HG03045 (cell line): ENCODE measurements at regions not wholly inside any gene's neighbourhood (a gene's known extent, or its start where the extent isn't known, plus 50 kb on each side); places are given as distances from the start of the nearest gene placed in this dataset.
"Not testable (repeated sequence)": the region's sequence is repeated elsewhere in the genome, so short reads cannot be mapped to it uniquely, and the experiment has no call there.

Experiments
- ATAC-seq: cut with Tn5 transposase; IDR thresholded peaks from one replicate; pipeline ENCODE4 v1.9.1; 2021; ENCODE audit warnings: mild to moderate bottlenecking, moderate library complexity; ENCODE audit not compliant: unreplicated experiment

DNA sequence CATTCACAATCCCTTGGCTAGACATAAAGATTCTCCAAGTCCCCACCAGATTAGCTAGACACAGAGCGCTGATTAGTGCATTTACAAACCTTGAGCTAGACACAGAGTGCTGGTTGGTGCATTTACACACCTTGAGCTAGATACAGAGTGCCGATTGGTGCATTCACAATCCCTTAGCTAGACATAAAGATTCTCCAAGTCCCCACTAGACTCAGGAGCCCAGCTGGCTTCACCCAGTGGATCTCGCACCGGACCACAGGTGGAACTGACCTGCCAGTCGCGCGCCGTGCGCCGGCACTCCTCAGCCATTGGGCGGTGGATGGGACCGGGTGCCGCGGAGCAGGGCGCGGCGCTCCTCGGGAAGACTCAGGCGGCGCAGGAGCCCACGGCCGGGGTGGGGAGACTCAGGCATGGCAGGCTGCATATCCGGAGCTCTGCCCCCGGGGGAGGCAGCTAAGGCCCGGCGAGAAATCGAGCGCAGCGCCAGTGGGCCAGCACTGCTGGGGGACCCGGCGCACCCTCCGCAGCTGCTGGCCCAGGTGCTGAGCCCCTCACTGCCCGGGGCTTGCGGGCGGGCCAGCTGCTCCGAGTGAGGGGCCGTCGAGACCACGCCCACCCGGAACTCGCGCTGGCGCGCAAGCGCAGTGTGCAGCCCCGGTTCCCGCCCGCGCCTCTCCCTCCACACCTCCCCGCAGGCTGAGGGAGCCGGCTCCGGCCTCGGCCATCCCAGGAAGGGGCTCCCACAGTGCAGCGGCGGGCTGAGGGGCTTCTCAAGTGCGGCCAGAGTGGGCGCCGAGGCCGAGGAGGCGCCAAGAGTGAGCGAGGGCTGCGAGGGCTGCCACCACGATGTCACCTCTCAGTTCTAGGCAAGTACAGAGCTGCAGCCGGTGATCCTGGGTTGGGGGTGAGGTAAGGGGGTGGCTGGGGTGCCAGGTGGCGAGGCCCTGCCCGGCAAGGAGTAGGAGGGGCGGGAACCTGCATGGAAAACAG is 773.7 kb upstream of the CITED2 start:
- not testable (repeated sequence) for ATAC-seq

DNA sequence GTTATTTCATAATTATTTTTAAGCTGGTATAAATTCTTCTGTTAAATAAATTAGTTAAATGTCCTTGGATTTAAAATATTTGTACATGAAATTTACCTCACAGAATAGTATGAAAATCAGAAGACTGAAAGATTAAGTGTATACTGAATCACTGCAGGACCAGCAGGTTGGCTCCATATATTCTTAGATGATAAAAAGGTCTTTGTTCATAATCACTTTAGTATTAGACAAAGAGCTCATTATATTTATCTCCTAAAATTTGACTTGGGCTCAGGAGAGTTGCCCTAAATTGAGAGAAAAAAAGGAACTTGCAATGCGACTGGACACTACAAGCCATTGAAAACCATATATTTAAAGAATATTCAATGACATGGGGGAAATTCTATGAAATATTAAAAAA is 766.4 kb upstream of the CITED2 start:
- ATAC-seq = no peak

DNA sequence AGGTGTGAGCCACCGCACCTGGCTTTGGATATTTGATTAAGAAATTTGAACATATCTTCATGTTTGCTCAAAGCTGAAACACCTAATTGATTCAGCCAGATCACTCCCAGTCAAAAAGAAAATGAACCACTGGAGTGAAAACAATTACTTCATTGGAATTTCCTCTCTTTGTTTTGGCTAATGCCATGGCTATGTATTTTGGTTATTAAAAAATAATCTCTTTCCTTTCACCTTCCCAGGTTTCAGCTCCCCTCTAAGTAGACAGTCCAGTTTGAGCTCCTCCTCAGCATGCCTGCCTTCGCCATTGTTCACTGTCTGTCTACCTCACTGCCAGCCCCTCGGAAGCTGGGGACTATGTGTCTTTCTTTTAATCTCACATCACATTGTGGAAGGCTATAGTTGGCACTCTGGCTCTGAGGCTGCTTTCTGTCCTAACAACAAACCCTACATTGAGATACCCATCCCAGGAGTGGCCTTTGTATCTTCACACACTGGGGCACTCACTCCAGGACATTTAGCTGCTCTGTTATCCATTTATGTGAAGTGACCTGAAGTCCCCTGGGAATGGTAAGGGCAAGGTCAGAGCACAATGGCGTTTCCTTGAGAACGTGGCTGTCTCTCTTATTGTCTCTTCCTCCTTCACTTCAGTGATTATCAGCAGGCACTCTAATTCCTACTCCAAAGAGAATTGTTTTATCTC is 764.0 kb upstream of the CITED2 start:
- no peak for ATAC-seq

DNA sequence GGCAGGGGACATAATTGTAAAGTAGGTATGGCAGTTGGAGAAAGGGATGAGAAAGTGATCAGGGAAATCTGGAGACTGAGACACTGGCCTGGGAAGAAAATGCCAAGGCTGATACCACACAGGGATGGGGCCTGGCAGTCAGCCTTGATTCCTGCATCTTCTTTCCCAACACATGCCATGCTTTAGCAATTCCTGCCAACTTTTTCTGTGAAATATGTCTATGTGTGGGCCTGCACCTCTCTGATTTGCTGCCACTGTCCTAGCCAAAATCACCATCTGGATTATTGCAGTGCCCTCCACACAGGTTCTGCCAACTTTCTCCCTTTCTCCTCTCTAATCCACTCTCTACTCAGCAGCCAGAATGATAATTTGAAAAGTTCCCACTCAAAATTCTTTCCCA is 759.8 kb upstream of the CITED2 start:
- no peak for ATAC-seq

DNA sequence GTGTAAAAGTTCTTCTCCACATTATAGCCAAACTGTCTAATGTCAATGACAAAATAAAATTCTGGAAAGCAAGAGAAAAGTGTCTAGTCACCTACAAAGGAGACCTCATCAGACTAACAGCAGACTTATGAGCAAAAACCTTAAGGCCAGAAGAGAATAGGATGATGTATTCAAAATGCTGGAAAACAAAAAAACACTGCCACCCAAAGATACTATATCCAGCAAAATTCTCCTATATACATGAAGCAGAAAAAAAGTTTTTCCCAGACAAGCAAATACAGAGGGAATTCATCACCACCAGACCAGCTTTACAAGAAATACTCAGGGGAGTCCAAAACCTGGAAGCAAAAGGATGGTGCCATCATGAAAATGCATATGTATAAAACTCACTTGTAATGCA is 755.6 kb upstream of the CITED2 start:
- ATAC-seq = no peak

DNA sequence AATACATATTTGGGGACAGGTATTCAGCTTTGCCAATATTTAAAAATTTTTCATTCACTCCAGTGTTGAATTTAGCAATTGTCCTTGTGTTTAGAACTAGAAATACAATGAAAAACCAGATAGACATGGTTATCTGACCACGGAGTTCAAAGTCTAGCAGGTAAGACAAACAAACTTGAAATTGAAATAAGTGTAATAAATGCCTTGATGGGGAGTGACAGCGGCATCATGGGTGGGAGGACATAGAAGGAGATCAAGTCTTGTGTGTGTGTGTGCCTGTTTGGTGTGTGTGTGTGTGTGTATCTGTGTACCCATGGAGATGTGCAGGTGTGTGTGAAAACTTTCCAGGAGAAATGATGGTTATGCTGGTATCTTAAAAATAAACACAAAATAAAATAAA is 750.0 kb upstream of the CITED2 start:
- ATAC-seq = no peak

DNA sequence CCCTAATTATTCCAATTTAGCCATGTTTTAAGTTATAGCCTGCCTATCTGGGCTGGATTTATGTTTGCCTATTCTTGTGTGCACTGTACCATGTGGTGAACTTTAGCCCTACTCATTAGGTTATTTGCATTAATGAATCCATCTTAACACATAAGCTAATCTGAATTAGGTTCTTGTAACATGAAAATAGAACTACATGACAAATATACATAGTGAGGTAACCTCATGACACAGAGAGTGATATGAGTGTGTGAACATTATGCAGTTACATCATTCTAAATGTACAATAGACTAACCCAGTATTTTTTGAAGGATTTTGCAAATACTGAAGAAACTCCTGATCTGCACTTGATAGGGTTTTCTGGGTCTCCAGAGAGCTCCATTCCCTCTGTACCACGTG is 733.7 kb upstream of the CITED2 start:
- ATAC-seq = no peak

DNA sequence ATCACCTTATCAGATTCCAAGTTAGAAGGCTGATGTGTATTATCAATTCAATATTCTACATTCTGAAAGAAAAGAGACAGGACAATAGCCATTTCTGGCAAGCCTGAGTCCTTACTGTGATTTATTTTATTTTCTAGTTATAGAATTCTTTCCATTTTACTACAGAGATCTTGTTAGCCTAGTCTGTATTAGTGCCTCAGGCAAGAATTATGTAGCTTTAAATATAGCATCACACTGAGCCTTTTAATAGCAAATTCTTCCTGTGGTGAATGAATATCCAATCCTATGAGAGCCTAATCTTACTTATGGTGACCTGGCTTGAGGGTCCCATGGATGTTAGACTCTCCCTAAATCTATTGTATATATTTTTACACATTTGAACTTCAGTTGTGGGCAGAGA is 732.8 kb upstream of the CITED2 start:
- no peak for ATAC-seq

DNA sequence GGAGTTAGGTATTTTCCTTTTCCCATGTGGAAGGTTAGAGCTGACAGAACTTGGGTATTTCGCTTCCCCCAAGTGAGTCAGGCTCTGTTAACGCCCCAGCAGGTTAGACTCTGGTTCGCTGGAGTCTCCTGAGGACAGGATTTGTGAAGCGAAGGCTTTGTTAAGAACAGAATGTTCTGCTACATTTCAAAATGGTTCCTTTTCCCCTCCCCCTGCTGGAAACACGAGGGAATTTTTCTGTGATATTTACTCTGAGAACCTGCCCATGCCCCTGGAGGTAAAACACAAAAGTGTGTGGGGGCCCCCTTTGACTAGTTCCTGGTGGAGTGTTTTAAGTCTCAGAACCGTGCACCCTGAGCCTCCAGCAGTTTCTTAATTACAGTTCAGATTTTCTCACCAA is 731.4 kb upstream of the CITED2 start:
- no peak for ATAC-seq

DNA sequence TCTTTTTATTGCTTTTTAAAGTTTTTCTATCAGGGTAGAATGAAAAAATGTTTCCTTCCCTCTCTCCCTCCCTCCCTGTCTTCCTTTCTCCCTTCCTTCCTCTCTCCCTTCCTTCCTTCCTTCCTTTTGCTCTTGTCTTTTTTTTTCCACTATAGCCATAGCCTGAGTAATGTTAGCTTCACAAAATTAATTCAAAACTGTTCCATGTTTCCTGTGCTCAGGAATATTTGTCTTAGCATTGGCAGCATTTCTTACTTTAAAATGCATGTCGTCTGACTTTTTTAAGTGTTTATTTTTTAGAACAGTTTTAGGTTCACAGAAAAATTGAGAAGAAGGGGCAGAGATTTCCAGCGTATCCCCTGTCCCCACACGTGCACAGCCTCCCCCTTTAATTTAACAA is 730.8 kb upstream of the CITED2 start:
- no peak for ATAC-seq

DNA sequence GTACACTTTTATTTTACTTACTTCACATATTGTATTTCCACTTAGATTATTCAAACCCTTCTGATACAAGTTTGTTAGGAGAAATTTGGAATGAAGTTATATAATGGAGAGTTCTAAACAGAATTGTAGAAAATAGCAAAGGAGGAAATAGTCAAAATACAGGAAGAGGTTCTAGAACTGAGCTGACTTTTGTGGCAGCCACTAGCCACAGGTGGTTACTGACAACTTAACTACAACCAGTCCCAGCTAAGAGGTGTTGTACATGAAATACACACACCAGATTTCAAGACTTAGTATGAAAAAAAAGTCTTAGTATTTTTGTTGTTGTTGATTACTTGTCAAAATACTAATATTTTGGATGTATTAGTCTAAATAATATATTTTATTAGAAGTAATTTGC is 727.4 kb upstream of the CITED2 start:
- ATAC-seq = no peak

DNA sequence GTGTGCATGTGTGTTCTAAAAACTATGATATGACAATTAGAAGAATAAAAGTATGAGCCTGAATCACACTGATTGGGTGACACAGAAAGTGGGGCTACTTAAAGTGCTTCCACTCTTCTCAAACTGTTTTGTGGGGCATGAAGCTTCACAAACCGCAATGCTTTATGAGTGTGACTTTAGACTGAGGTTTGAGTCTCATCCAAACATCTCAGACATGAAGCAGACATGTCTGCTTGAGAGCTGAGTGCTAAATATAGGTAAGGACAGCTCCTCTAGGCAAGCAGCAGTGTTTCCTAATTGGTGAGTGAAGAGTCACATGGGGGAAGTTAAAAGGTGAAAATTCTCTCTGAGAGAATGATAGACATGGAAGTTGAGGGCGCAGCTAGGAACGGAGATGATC is 726.9 kb upstream of the CITED2 start:
- ATAC-seq = no peak

DNA sequence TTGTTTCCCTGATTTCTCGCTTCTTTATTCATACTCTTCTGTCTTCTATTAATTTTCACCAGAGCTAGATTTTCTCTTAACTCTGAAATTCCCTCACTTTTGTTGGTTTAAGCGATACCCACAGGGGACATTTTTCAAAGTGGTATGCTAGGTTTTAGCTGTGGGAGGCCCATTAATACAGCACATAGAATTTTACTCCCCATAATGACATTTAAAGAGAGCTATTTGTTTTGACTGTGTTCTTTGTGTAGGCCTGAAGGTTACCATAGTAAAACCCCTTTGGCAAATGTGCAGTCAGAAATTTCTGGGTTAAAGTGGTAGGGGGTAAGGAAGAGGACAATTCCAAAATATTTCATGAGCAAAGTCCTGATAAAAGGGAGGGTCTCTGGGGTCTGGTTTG is 721.1 kb upstream of the CITED2 start:
- no peak for ATAC-seq

DNA sequence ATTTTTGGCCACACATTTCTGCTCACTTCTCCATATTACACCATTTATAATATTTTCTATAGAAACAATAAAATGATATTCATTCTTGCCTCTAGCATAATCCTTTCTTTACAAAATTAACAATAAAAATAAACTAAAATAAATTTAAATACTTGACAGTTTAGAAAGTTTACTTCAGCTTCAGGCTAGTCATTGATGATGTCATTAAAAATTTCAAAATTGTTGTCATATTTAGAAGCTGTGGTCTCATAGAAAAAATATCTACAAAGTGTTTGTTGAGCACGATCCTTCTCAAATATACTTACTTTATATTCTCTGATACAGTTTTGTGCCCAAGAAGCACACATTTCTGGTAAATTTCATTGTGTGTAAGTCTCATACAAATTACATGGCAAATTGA is 717.4 kb upstream of the CITED2 start:
- no peak for ATAC-seq

DNA sequence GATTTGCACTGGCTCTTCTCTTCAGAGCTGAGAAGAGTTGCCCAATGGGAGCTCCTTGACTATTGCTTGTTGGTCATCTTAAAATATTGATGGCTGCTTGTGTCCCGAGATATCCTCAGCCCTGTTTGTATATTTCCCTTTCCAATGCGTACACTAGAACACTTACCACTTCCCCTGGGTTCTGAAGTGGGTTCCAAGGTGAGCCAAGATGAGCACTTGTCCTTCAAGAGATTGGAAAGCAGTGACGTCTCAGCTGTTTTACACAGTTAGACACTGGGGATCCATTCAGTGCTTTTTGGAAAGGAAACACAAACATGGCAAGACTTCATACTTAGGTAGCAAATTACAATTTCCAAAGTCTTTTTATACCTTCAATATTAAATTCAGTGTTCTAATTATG is 716.4 kb upstream of the CITED2 start:
- ATAC-seq = no peak

DNA sequence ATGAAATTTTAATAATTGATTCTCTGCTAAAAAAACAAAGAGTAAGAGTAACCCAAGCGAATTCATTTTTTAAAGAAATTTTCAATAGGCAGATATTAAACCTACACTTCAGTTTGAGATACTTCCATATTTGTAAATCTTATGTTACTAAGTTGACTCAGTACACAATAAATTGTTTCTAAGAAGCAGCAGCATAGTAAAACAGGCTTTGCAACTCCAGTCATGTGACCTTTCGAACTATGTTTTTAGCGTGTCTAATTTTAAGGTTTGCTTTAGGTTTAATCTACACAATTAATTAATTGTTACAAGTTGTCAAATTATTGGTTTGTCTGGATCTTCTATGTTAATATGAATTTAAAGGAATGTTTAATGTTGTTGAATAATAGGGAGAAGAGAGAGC is 708.9 kb upstream of the CITED2 start:
- ATAC-seq = no peak

DNA sequence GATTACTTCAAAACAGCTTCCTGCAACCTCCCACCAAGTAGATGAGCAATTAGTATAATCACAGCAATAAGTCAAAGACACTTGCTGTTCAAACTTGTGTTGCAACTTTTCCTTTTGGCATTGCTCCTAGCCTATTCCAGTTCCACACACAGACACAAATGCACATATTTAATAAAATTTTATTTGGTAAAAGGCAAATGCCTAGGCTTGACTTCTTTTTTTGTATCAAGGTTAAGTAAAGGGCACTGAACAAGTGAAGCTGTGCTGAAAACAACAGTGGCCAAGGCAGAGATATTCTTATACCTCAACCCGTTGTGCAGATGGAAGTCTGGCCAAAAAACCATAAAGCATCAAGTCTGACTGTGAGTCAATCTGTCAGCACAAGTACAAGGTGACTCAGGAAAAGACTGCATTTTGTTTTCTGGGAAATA is 708.4 kb upstream of the CITED2 start:
- ATAC-seq = no peak

DNA sequence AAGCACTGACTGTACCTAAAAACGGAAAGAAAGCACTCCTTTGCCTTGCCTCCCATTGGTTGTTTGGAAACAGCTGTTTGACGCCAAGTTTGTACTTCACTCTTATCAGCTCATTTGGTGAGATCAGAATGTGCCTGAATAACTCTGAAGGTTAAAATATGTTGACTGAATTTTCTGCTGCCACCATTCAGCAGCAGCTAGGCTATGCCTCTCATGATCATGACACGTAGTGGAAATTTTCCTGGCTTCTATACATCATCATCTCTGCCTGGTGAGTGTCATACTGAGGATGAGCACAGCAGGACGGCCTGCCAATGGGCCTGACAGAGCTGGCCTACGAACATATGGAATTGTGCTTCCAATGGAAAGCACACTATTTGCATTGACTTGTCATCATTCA is 704.9 kb upstream of the CITED2 start:
- ATAC-seq = no peak

DNA sequence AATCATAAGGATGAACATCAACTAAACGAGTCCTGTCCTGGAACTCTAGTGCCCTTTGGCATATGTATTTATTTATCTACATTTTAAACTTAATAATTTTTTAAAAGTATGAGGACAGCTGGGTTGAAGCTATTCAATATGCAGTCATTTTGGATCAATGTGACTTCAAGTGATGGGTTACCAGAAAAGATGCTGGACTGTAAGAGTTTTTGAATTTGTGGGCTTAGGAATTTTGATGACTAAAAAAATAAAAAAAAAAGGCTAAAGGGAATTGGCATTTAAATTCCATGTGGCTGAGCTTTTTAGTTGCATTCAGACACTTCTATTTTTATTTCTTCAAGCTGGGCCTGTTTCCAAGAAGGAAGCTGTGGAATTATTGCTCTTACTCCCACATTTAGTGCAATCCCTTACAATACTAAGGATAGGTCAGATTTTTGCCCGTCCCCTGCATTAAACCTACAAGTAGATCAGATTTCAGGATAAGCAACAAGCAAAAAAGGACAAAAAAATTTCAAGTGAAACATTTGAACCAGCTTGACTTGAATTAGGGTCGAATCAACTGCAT is 704.2 kb upstream of the CITED2 start:
- ATAC-seq = no peak

DNA sequence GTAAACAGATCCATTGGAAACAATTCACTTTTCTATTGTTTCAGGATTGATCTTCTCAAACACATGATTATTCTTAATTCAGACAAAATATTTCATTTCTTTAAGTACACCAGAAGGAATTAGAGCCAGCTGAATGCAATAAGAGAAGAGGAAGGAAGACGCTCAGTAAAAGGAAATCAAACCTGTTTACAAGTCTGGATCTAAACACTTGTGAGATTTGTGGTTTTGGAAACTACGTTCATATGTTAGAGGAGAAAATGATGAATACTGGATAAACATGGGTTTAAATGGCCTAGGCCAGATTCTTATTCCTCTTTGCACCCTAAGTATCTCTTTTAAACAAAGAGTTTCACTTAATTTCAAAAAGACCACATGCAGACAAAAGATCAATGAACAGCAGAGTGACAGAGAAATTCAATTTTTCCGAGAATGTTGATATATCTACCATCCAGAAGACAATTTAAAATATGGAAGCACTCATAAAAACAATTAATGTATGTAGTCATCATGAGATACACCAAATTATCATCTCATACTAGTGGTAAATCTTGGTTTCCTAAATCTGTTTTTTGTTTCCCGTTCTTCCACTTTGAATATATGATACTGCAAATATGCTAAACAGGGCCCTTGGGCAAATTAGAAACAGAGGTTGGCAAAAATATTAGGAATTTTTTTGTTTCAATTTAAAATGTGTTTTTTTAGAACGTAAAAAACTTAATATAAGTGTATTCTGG is 703.5 kb upstream of the CITED2 start:
- no peak for ATAC-seq

DNA sequence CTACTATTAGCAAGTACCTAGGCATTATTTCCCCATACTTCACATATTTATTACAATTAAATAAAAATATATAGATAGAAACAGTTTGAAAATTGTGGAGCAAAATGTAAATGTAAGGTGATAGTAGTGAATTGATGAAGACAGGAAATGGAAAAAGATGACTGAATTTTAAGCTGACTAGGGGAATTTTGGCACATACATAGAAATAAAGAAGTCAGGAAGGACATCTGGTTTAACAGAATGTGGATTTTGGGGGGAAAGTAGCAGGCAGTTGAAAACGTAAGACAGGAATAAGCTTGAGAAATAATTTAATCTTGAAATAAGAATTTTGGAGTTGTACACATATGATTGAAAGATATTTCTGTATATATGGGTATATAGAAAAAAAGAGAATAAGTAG is 701.7 kb upstream of the CITED2 start:
- no peak for ATAC-seq
